Stomach (tissue), 8 donors: ENCODE measurements at regions not wholly inside any gene's neighbourhood (a gene's known extent, or its start where the extent isn't known, plus 50 kb on each side); places are given as distances from the start of the nearest gene placed in this dataset.
"Not testable (repeated sequence)": the region's sequence is repeated elsewhere in the genome, so short reads cannot be mapped to it uniquely, and the experiment has no call there.

Experiments used
- DNase-seq, 2 donors: peaks; one replicate each; pipeline versions ENCODE4 v3.0.0 to v3.0.0-alpha.2; 2013 to 2019
- H3K27ac ChIP-seq, 5 donors: fragments of 200-600 bp in 4 of 5; sonication (generic) in 4 of 5; one replicate each; pipeline ENCODE4 v1.5.1; 2013 to 2019; ENCODE audit warnings: mild to moderate bottlenecking in 1 of 5, moderate library complexity in 1 of 5
- H3K27me3 ChIP-seq, 3 donors: fragments of 200-600 bp; sonication (generic); one replicate each; pipeline ENCODE4 v1.5.1; 2017 to 2019; ENCODE audit warnings: mixed run types in 1 of 3
- H3K36me3 ChIP-seq, 4 donors: fragments of 200-600 bp; sonication (generic); 1 replicate in 3 of 4; 2 replicates in 1 of 4; pipeline ENCODE4 v1.5.1; 2016 to 2019
- H3K4me1 ChIP-seq, 4 donors: fragments of 200-600 bp; sonication (generic); one replicate each; pipeline ENCODE4 v1.5.1; 2016 to 2019
- H3K4me3 ChIP-seq, 4 donors: fragments of 200-600 bp; sonication (generic) in 3 of 4; one replicate each; pipeline ENCODE4 v1.5.1; 2016 to 2019; ENCODE audit warnings: mild to moderate bottlenecking in 1 of 4
- H3K9me3 ChIP-seq, 4 donors: fragments of 200-600 bp; sonication (generic); one replicate each; pipeline ENCODE4 v1.5.1; 2016 to 2019
- EP300 ChIP-seq: sonication (generic); formaldehyde crosslinking; IDR thresholded peaks from one replicate; pipeline ENCODE4 v1.6.1; 2017; ENCODE audit warnings: antibody characterized with exemption
- POLR2A ChIP-seq, 4 donors: fragments of 450-650 bp; IDR thresholded peaks; one replicate each; pipeline ENCODE4 v1.6.1; 2016; ENCODE audit warnings: antibody characterized with exemption in 4 of 4, control low read depth in 2 of 4, mild to moderate bottlenecking in 1 of 4, moderate library complexity in 1 of 4
- POLR2AphosphoS5 ChIP-seq, 3 donors: sonication (generic); formaldehyde crosslinking; IDR thresholded peaks; one replicate each; pipeline ENCODE4 v1.6.1; 2016; ENCODE audit warnings: antibody characterized with exemption in 3 of 3
- WGBS, 5 donors: extraction: QIAGEN DNeasy Blood & Tissue Kit in 3 of 5; methylation state at CpG; one replicate each; pipeline versions ENCODE4 v1.1.5 to v1.1.7; 2013 to 2018; 5-methylcytosine and 5-hydroxymethylcytosine counted together
- intact Hi-C: fragments of 100-400 bp; cut with DNase I; formaldehyde crosslinking; loops from one replicate; pipeline ENCODE4 v1.15.1; 2023; ENCODE audit warnings: low total_unique reads
- TF ChIP-seq, protein P1 (sequence below), 7 experiments: fragments of 450-650 bp in 4 of 7; fragments of 200-600 bp in 3 of 7; sonication (generic) in 3 of 7; IDR thresholded peaks; one replicate each; pipeline ENCODE4 v1.5.1; 2016 to 2019; ENCODE audit warnings: antibody characterized with exemption in 7 of 7, control low read depth in 2 of 7, mild to moderate bottlenecking in 1 of 7
- donor health status: healthy with polysubstance abuse.
- donor health status: Bipolar disorder and iron deficiency.
- donor health status: healthy.

GRCh38 chr3:153539263-153539662, 377.2 kb downstream of the RAP2B start:
- 60 to 86% (median 67%) methylated on average over 1 of the region's 1 CpG for WGBS, 5 donors

GRCh38 chr3:153545471-153545870, 383.4 kb downstream of the RAP2B start:
- WGBS, 5 donors = 59 to 71% (median 62%) methylated on average over 3 of the region's 3 CpGs
- Histone ChIP-seq H3K27me3 (no peaks in the 10 kb centered on the region), H3K36me3 (no peaks in the 10 kb centered on the region), H3K4me3 (no peak overlapping the region), H3K4me1 (no peaks in the 10 kb centered on the region), H3K27ac (no peak overlapping the region), H3K9me3 (no peaks in the 10 kb centered on the region)
- intact Hi-C loops = no loop called here
- TF ChIP-seq POLR2A (IDR thresholded peaks at IDR 0.05) (no peak), EP300 (no peak), POLR2AphosphoS5 (IDR thresholded peaks at IDR 0.05) (no peak)
- TF ChIP-seq, protein P1, sequence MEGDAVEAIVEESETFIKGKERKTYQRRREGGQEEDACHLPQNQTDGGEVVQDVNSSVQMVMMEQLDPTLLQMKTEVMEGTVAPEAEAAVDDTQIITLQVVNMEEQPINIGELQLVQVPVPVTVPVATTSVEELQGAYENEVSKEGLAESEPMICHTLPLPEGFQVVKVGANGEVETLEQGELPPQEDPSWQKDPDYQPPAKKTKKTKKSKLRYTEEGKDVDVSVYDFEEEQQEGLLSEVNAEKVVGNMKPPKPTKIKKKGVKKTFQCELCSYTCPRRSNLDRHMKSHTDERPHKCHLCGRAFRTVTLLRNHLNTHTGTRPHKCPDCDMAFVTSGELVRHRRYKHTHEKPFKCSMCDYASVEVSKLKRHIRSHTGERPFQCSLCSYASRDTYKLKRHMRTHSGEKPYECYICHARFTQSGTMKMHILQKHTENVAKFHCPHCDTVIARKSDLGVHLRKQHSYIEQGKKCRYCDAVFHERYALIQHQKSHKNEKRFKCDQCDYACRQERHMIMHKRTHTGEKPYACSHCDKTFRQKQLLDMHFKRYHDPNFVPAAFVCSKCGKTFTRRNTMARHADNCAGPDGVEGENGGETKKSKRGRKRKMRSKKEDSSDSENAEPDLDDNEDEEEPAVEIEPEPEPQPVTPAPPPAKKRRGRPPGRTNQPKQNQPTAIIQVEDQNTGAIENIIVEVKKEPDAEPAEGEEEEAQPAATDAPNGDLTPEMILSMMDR (IDR thresholded peaks at IDR 0.05) = no peak
- DNase-seq = no peak

More at GRCh38 chr3:153539263-153539662, 377.2 kb downstream of the RAP2B start:
- Histone ChIP-seq H3K9me3 (peaks cover 0 to 8% (median 0%) of the 10 kb centered on the region in 4 donors), H3K27me3 (no peaks in the 10 kb centered on the region), H3K4me3 (no peak overlapping the region), H3K4me1 (no peaks in the 10 kb centered on the region), H3K27ac (no peak overlapping the region), H3K36me3 (no peaks in the 10 kb centered on the region)
- TF ChIP-seq, protein P1 (IDR thresholded peaks at IDR 0.05) = no peak
- TF ChIP-seq POLR2AphosphoS5 (IDR thresholded peaks at IDR 0.05) (no peak), POLR2A (IDR thresholded peaks at IDR 0.05) (no peak), EP300 (no peak)
- no peak for DNase-seq
- intact Hi-C loops = no loop called here

GRCh38 chr3:153547970-153548369, 385.9 kb downstream of the RAP2B start:
- TF ChIP-seq EP300 = no peak
- TF ChIP-seq POLR2A (IDR thresholded peaks at IDR 0.05) = no peak
- TF ChIP-seq, protein P1 (IDR thresholded peaks at IDR 0.05) = no peak
- no peak for TF ChIP-seq POLR2AphosphoS5 (IDR thresholded peaks at IDR 0.05)
- Histone ChIP-seq H3K9me3 (no peaks in the 10 kb centered on the region), H3K4me3 (no peak overlapping the region), H3K36me3 (no peaks in the 10 kb centered on the region), H3K27ac (no peak overlapping the region), H3K27me3 (no peaks in the 10 kb centered on the region), H3K4me1 (no peaks in the 10 kb centered on the region)
- intact Hi-C loops = no loop called here
- WGBS, 5 donors = 88 to 97% (median 90%) methylated on average over 1 of the region's 1 CpG
- no peak for DNase-seq

DNA sequence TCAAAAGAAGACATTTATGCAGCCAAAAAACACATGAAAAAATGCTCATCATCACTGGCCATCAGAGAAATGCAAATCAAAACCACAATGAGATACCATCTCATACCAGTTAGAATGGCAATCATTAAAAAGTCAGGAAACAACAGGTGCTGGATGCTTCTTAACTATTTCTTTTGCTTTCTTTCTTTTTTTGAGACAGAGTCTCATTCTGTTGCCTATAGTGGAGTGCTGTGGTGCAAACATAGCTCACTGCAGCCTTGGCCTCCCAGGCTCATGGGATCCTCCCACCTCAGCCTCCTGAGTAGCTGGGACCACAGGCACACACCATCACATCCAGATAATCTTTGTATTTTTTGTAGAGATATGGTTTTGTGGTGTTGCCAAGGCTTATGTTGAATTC, 387.7 kb downstream of the RAP2B start:
- intact Hi-C loops, H3K4me3 ChIP-seq, H3K9me3 ChIP-seq, DNase-seq, H3K4me1 ChIP-seq, H3K36me3 ChIP-seq, H3K27me3 ChIP-seq, H3K27ac ChIP-seq: not testable (repeated sequence)

DNA sequence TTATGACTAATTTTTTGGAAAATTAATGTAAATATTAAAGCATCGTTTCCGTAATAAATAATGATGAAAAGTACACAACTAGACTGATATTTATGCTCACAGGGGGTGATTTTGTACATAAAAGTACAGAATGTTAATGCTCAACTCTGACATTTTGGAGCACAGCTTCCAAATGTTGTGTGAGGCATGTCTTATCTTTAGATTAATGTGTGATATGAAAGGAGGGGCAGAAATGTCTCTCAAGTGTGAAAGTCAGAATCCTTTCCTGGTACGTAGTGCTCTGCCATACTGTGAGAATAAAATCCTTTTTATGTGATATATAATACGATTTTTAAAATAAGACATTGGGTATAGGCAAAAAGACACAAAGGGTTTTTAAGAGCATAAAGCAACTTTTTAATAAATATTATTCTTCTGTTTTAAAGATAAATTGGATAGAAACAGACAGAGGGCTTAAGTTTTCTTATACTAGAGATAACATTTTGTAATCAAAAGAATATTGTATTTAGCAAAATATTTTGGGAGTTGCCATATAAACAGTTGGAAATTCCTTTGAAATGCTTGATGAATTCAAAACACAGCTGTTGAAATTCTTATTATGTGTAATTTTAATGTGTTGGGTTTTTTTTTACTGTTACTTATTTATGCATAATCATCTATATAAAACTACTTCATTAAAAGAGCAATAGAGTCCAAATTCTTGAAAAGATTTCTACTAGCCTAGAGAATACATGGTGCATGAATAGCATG, 389.7 kb downstream of the RAP2B start:
- intact Hi-C loops = no loop called here
- 54 to 69% (median 65%) methylated on average over 4 of the region's 4 CpGs for WGBS, 5 donors
- H3K4me3 ChIP-seq = no peak overlapping the region
- no peaks in the 10 kb centered on the region for H3K4me1 ChIP-seq
- DNase-seq = no peak
- H3K27ac ChIP-seq = no peak overlapping the region
- no peaks in the 10 kb centered on the region for H3K27me3 ChIP-seq
- H3K9me3 ChIP-seq = no peaks in the 10 kb centered on the region
- no peaks in the 10 kb centered on the region for H3K36me3 ChIP-seq
- TF ChIP-seq, protein P1 (IDR thresholded peaks at IDR 0.05) = no peak
- TF ChIP-seq POLR2A (IDR thresholded peaks at IDR 0.05) = no peak
- TF ChIP-seq EP300 = no peak
- no peak for TF ChIP-seq POLR2AphosphoS5 (IDR thresholded peaks at IDR 0.05)
